Rectal smooth muscle tissue (tissue), 1 donor: ENCODE measurements at regions not wholly inside any gene's neighbourhood (a gene's known extent, or its start where the extent isn't known, plus 50 kb on each side); places are given as distances from the start of the nearest gene placed in this dataset.
A peak's percentile ranks its signal among the peaks of the same experiment; 100 is the strongest.

ENCODE experiments used
- H3K27ac ChIP-seq: one replicate; pipeline ENCODE4 v1.7.0; 2013; ENCODE audit warnings: low read depth, low read length, inconsistent platforms
- H3K27me3 ChIP-seq: one replicate; pipeline ENCODE4 v1.7.0; 2013; ENCODE audit warnings: low read length; ENCODE audit not compliant: control insufficient read depth, insufficient read depth
- H3K36me3 ChIP-seq: one replicate; pipeline ENCODE4 v1.7.0; 2013; ENCODE audit warnings: low read length; ENCODE audit not compliant: control insufficient read depth, insufficient read depth
- H3K4me1 ChIP-seq: one replicate; pipeline ENCODE4 v1.7.0; 2013; ENCODE audit warnings: low read length; ENCODE audit not compliant: control insufficient read depth, insufficient read depth
- H3K4me3 ChIP-seq: one replicate; pipeline ENCODE4 v1.7.0; 2013; ENCODE audit warnings: low read length
- H3K9ac ChIP-seq: one replicate; pipeline ENCODE4 v1.7.0; 2013; ENCODE audit warnings: low read length

- peak overlapping the region; percentile 32 for H3K9ac ChIP-seq
- peak overlapping the region; percentile 98 for H3K27ac ChIP-seq
- H3K4me1 ChIP-seq: peaks cover 86% of the 10 kb centered on the region
Measured at GRCh38 chr1:234533034-234533891, 54.3 kb upstream of the TARBP1 start.

GRCh38 chr1:234532503-234532922, 53.5 kb upstream of the TARBP1 start:
- Histone ChIP-seq H3K27me3 (no peaks in the 10 kb centered on the region), H3K9ac (peak overlapping the region; percentile 32), H3K27ac (peak overlapping the region; percentile 98), H3K36me3 (no peaks in the 10 kb centered on the region), H3K4me1 (peaks cover 80% of the 10 kb centered on the region), H3K4me3 (peak overlapping the region; percentile 17)

More at GRCh38 chr1:234533034-234533891, 54.3 kb upstream of the TARBP1 start:
- H3K36me3 ChIP-seq: no peaks in the 10 kb centered on the region
- no peaks in the 10 kb centered on the region for H3K27me3 ChIP-seq
- H3K4me3 ChIP-seq: no peak overlapping the region

GRCh38 chr1:234531151-234531635, 52.2 kb upstream of the TARBP1 start:
- no peaks in the 10 kb centered on the region for H3K36me3 ChIP-seq
- peak overlapping the region; percentile 38 for H3K4me3 ChIP-seq
- H3K27ac ChIP-seq: peak overlapping the region; percentile 98
- peaks cover 67% of the 10 kb centered on the region for H3K4me1 ChIP-seq
- no peaks in the 10 kb centered on the region for H3K27me3 ChIP-seq
- peak overlapping the region; percentile 32 for H3K9ac ChIP-seq

- Histone ChIP-seq H3K27ac (peak overlapping the region; percentile 98), H3K36me3 (no peaks in the 10 kb centered on the region), H3K4me3 (peak overlapping the region; percentile 19), H3K9ac (no peak overlapping the region), H3K4me1 (peaks cover 63% of the 10 kb centered on the region), H3K27me3 (no peaks in the 10 kb centered on the region)
Measured at GRCh38 chr1:234530672-234531071, 51.7 kb upstream of the TARBP1 start.

GRCh38 chr1:234529950-234530237, 50.9 kb upstream of the TARBP1 start:
- Histone ChIP-seq H3K27ac (peak overlapping the region; percentile 67), H3K4me1 (peaks cover 56% of the 10 kb centered on the region), H3K9ac (no peak overlapping the region), H3K4me3 (no peak overlapping the region), H3K36me3 (no peaks in the 10 kb centered on the region), H3K27me3 (no peaks in the 10 kb centered on the region)

GRCh38 chr1:234529095-234529949, 50.3 kb upstream of the TARBP1 start:
- no peaks in the 10 kb centered on the region for H3K36me3 ChIP-seq
- H3K4me3 ChIP-seq: no peak overlapping the region
- H3K27ac ChIP-seq: peak overlapping the region; percentile 67
- H3K4me1 ChIP-seq: peaks cover 50% of the 10 kb centered on the region
- H3K27me3 ChIP-seq: no peaks in the 10 kb centered on the region
- H3K9ac ChIP-seq: no peak overlapping the region
